Inflammatory macrophage (primary cell): ENCODE measurements at regions not wholly inside any gene's neighbourhood (a gene's known extent, or its start where the extent isn't known, plus 50 kb on each side); places are given as distances from the start of the nearest gene placed in this dataset.

ENCODE experiments used
- DNase-seq, 2 donors: peaks; one replicate each; pipeline ENCODE4 v3.0.0-alpha.2; 2020 to 2022

- no peak for DNase-seq
These were observed 267.1 kb downstream of the ADGB start for GRCh38 chr6:146865756-146866379.

GRCh38 chr6:146866731-146867414 lies 268.1 kb downstream of the ADGB start:
- DNase-seq = no peak

- no peak for DNase-seq
These were observed 270.0 kb downstream of the ADGB start for GRCh38 chr6:146868671-146869209.

- DNase-seq = no peak
These were observed 272.0 kb downstream of the ADGB start for GRCh38 chr6:146870760-146871159.

- peak in 1 of 2 donors; percentile 40 for DNase-seq
These were observed 273.0 kb downstream of the ADGB start for GRCh38 chr6:146871611-146872425.

- DNase-seq = no peak
These were observed 273.6 kb downstream of the ADGB start for GRCh38 chr6:146872426-146872785.

- DNase-seq = no peak
These were observed 275.7 kb downstream of the ADGB start for GRCh38 chr6:146874278-146875018.

GRCh38 chr6:146875927-146876270 lies 277.1 kb downstream of the ADGB start:
- DNase-seq = no peak

- peak; percentile 72 to 92 for DNase-seq
These were observed 277.7 kb downstream of the ADGB start for GRCh38 chr6:146876271-146877151.

- DNase-seq = peak in 1 of 2 donors; percentile 85
These were observed 279.6 kb downstream of the ADGB start for GRCh38 chr6:146878168-146878951.

- peak; percentile 39 to 73 for DNase-seq
These were observed 280.2 kb downstream of the ADGB start for GRCh38 chr6:146878952-146879340.

- DNase-seq = no peak
These were observed 280.8 kb downstream of the ADGB start for GRCh38 chr6:146879406-146880117.

GRCh38 chr6:146881228-146882181 lies 282.7 kb downstream of the ADGB start:
- no peak for DNase-seq

GRCh38 chr6:146883640-146884531 lies 285.1 kb downstream of the ADGB start:
- DNase-seq = no peak

GRCh38 chr6:146884728-146885127 lies 286.0 kb downstream of the ADGB start:
- DNase-seq = no peak

- DNase-seq = no peak
These were observed 287.1 kb downstream of the ADGB start for GRCh38 chr6:146885708-146886457.
